HCT116 (cell line): ENCODE measurements at regions not wholly inside any gene's neighbourhood (a gene's known extent, or its start where the extent isn't known, plus 50 kb on each side); places are given as distances from the start of the nearest gene placed in this dataset.

Source experiments
- ATAC-seq: fragments of 200-7000 bp; cut with Tn5 transposase; 2 replicates; pipeline ENCODE4 v1.9.1; 2020; ENCODE audit warnings: mild to moderate bottlenecking, moderate library complexity
- BruUV-seq: library from RNA; stranded (reverse); fragments of 400-500 nt; replicated peaks from 2 replicates; lab custom pipeline; 2021; lab: Mats Ljungman, UMichigan
- CTCF ChIA-PET: fragments of 300-600 bp; sonication (Branson Sonifier 250); formaldehyde crosslinking; loops from one replicate; lab custom pipeline; 2021; ENCODE audit warnings: antibody characterized with exemption; lab: Charles Lee
- POLR2A ChIA-PET: fragments of 300-600, 350-600 bp; sonication (Branson Sonifier 250); formaldehyde crosslinking; loops from one replicate; lab custom pipeline; 2021; ENCODE audit warnings: antibody characterized with exemption; lab: Charles Lee
- RAD21 ChIA-PET, 2 experiments: fragments of 300-600 bp; sonication (Branson Sonifier 250); formaldehyde crosslinking; loops; one replicate each; lab custom pipeline; 2023; ENCODE audit warnings: low total read pairs in 2 of 2; ENCODE audit not compliant: uncharacterized antibody in 2 of 2, unreplicated experiment in 2 of 2, low non-redundant PET in 1 of 2; lab: Charles Lee
- DNase-seq: peaks from one replicate; pipeline ENCODE4 v3.0.0-alpha.2; 2010; ENCODE audit warnings: low read depth, low spot score
- H2AFZ ChIP-seq: fragments of 200-600 bp; shearing (Covaris generic), sonication (generic); 2 replicates; pipeline ENCODE4 v1.6.1; 2017; ENCODE audit warnings: low read depth, mixed run types, mixed read lengths, antibody characterized with exemption, low read length; ENCODE audit not compliant: poor library complexity, severe bottlenecking
- H3K27ac ChIP-seq: 2 replicates; pipeline ENCODE4 v1.5.1; 2012; ENCODE audit warnings: low read depth, low read length
- H3K27me3 ChIP-seq: fragments of 200-600 bp; sonication (generic); 2 replicates; pipeline ENCODE4 v1.6.1; 2016; ENCODE audit warnings: mixed run types, low read length, mixed read lengths; ENCODE audit not compliant: insufficient read depth
- H3K36me3 ChIP-seq, 2 experiments: fragments of 200-500 bp in 1 of 2; fragments of 200-600 bp in 1 of 2; sonication (Bioruptor generic) in 1 of 2; sonication (generic) in 1 of 2; 2 replicates each; pipeline versions ENCODE4 v1.5.1 to v1.6.1; 2014 to 2016; ENCODE audit warnings: low read length in 2 of 2, inconsistent platforms in 1 of 2, mixed read lengths in 1 of 2, mixed run types in 1 of 2; ENCODE audit not compliant: insufficient read depth in 2 of 2, control insufficient read depth in 1 of 2
- H3K4me1 ChIP-seq, 2 experiments: fragments of 200-600 bp in 1 of 2; sonication (generic) in 1 of 2; 2 replicates each; pipeline versions ENCODE4 v1.5.1 to v1.6.1; 2012 to 2017; ENCODE audit warnings: low read length in 2 of 2, inconsistent platforms in 1 of 2, mild to moderate bottlenecking in 1 of 2, mixed read lengths in 1 of 2, mixed run types in 1 of 2, moderate library complexity in 1 of 2; ENCODE audit not compliant: insufficient read depth in 2 of 2, control insufficient read depth in 1 of 2
- H3K4me2 ChIP-seq: fragments of 200-600 bp; sonication (generic); 2 replicates; pipeline ENCODE4 v1.6.1; 2017; ENCODE audit warnings: mixed run types, low read length, mixed read lengths
- H3K4me3 ChIP-seq, 2 experiments: fragments of 200-600 bp in 1 of 2; sonication (generic) in 1 of 2; replicated peaks in 1 of 2; 2 replicates each; pipeline ENCODE4 v1.5.1; 2011 to 2016; ENCODE audit warnings: low read length in 2 of 2, control low read depth in 1 of 2, low read depth in 1 of 2, mild to moderate bottlenecking in 1 of 2, mixed read lengths in 1 of 2, mixed run types in 1 of 2
- H3K79me2 ChIP-seq: fragments of 200-600 bp; sonication (generic); 2 replicates; pipeline ENCODE4 v1.6.1; 2017; ENCODE audit warnings: mild to moderate bottlenecking, mixed run types, low read length, moderate library complexity, mixed read lengths; ENCODE audit not compliant: insufficient read depth
- H3K9ac ChIP-seq: fragments of 200-600 bp; sonication (generic); 2 replicates; pipeline ENCODE4 v1.6.1; 2016; ENCODE audit warnings: low read length, mixed read lengths
- H3K9me2 ChIP-seq: fragments of 200-600 bp; sonication (generic), shearing (Covaris generic); 2 replicates; pipeline ENCODE4 v1.6.1; 2017; ENCODE audit warnings: mixed run types, mild to moderate bottlenecking, moderate library complexity; ENCODE audit not compliant: insufficient read depth
- H3K9me3 ChIP-seq, 2 experiments: fragments of 200-500 bp in 1 of 2; fragments of 200-600 bp in 1 of 2; sonication (Bioruptor generic) in 1 of 2; sonication (generic) in 1 of 2; 2 replicates each; pipeline ENCODE4 v1.6.1; 2014 to 2017; ENCODE audit warnings: low read length in 2 of 2, mixed read lengths in 2 of 2, inconsistent platforms in 1 of 2, low read depth in 1 of 2, mild to moderate bottlenecking in 1 of 2, mixed run types in 1 of 2, moderate library complexity in 1 of 2; ENCODE audit not compliant: control insufficient read depth in 1 of 2, insufficient read depth in 1 of 2
- H4K20me1 ChIP-seq: fragments of 200-600 bp; sonication (generic), shearing (Covaris generic); 2 replicates; pipeline ENCODE4 v1.6.1; 2017; ENCODE audit warnings: mixed run types, mild to moderate bottlenecking, moderate library complexity; ENCODE audit not compliant: insufficient read depth
- FOSL1 ChIP-seq: IDR thresholded peaks from 2 replicates; pipeline ENCODE4 v1.6.1; 2012; ENCODE audit warnings: low read depth
- JUND ChIP-seq: IDR thresholded peaks from 2 replicates; pipeline ENCODE4 v1.6.1; 2012
- POLR2AphosphoS5 ChIP-seq: IDR thresholded peaks from 2 replicates; pipeline ENCODE4 v1.6.1; 2011; ENCODE audit warnings: mild to moderate bottlenecking, low read depth, low read length, moderate library complexity
- intact Hi-C: fragments of 100-400 bp; cut with micrococcal nuclease; formaldehyde crosslinking; loops from 2 replicates; pipeline ENCODE4 v1.10.0; 2022
- TF ChIP-seq, protein P1 (sequence below): IDR thresholded peaks from 2 replicates; pipeline ENCODE4 v1.6.1; 2012
- TF ChIP-seq, protein P2 (sequence below): IDR thresholded peaks from 2 replicates; pipeline ENCODE4 v1.6.1; 2012; ENCODE audit warnings: low read depth
- TF ChIP-seq, protein P3 (sequence below), 3 experiments: fragments of 200-600 bp in 1 of 3; sonication (generic) in 1 of 3; IDR thresholded peaks in 2 of 3; conservative IDR thresholded peaks in 1 of 3; 2 replicates each; pipeline ENCODE4 v1.5.1; 2012 to 2017; ENCODE audit warnings: low read depth in 2 of 3, low read length in 2 of 3, antibody characterized with exemption in 1 of 3, borderline replicate concordance in 1 of 3, control low read depth in 1 of 3, mild to moderate bottlenecking in 1 of 3, mixed read lengths in 1 of 3, mixed run types in 1 of 3, moderate library complexity in 1 of 3; ENCODE audit not compliant: insufficient read depth in 1 of 3

GRCh38 chr20:21826976-21827375 is 121.5 kb downstream of the PAX1 start (continued):
- TF ChIP-seq POLR2AphosphoS5 = no peak
- no peak for TF ChIP-seq FOSL1
- no peak for TF ChIP-seq JUND

DNA sequence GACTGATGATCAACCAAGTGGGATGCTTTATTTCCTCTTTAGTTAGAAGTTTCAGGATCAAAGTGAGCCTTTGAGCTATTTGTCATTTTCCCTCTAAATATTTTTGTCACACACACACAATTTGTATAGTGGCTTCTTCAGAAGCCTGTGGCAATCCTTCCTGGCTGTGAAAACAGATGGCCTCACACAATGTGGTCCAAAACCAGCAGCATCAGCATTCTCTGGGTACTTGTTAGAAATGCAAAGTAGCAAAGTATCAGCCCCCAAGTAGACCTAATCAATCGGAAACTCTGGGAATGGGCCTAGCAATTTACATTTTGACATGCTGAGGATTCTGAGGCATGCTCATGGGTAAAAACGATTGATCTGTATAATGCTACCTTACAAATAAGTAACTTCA is 115.9 kb downstream of the PAX1 start:
- no peak for ATAC-seq
- no peak for DNase-seq
- ChIA-PET RAD21 (no interaction called here), CTCF (no interaction called here), POLR2A (no interaction called here)
- Histone ChIP-seq H3K27me3 (no peaks in the 10 kb centered on the region), H3K27ac (no peak overlapping the region), H3K9me3 (no peaks in the 10 kb centered on the region), H2AFZ (no peak overlapping the region), H3K36me3 (no peaks in the 10 kb centered on the region), H3K9ac (no peak overlapping the region), H3K4me3 (no peak overlapping the region), H3K4me2 (no peak overlapping the region), H3K79me2 (no peaks in the 10 kb centered on the region), H4K20me1 (no peaks in the 10 kb centered on the region), H3K4me1 (no peaks in the 10 kb centered on the region), H3K9me2 (no peaks in the 10 kb centered on the region)
- TF ChIP-seq, protein P1, sequence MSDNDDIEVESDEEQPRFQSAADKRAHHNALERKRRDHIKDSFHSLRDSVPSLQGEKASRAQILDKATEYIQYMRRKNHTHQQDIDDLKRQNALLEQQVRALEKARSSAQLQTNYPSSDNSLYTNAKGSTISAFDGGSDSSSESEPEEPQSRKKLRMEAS = no peak
- TF ChIP-seq, protein P2, sequence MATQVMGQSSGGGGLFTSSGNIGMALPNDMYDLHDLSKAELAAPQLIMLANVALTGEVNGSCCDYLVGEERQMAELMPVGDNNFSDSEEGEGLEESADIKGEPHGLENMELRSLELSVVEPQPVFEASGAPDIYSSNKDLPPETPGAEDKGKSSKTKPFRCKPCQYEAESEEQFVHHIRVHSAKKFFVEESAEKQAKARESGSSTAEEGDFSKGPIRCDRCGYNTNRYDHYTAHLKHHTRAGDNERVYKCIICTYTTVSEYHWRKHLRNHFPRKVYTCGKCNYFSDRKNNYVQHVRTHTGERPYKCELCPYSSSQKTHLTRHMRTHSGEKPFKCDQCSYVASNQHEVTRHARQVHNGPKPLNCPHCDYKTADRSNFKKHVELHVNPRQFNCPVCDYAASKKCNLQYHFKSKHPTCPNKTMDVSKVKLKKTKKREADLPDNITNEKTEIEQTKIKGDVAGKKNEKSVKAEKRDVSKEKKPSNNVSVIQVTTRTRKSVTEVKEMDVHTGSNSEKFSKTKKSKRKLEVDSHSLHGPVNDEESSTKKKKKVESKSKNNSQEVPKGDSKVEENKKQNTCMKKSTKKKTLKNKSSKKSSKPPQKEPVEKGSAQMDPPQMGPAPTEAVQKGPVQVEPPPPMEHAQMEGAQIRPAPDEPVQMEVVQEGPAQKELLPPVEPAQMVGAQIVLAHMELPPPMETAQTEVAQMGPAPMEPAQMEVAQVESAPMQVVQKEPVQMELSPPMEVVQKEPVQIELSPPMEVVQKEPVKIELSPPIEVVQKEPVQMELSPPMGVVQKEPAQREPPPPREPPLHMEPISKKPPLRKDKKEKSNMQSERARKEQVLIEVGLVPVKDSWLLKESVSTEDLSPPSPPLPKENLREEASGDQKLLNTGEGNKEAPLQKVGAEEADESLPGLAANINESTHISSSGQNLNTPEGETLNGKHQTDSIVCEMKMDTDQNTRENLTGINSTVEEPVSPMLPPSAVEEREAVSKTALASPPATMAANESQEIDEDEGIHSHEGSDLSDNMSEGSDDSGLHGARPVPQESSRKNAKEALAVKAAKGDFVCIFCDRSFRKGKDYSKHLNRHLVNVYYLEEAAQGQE = no peak
- TF ChIP-seq, protein P3, sequence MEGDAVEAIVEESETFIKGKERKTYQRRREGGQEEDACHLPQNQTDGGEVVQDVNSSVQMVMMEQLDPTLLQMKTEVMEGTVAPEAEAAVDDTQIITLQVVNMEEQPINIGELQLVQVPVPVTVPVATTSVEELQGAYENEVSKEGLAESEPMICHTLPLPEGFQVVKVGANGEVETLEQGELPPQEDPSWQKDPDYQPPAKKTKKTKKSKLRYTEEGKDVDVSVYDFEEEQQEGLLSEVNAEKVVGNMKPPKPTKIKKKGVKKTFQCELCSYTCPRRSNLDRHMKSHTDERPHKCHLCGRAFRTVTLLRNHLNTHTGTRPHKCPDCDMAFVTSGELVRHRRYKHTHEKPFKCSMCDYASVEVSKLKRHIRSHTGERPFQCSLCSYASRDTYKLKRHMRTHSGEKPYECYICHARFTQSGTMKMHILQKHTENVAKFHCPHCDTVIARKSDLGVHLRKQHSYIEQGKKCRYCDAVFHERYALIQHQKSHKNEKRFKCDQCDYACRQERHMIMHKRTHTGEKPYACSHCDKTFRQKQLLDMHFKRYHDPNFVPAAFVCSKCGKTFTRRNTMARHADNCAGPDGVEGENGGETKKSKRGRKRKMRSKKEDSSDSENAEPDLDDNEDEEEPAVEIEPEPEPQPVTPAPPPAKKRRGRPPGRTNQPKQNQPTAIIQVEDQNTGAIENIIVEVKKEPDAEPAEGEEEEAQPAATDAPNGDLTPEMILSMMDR (IDR thresholded peaks at IDR 0.05 in 2 of 3, conservative IDR thresholded peaks at IDR 0.05 in 1 of 3; ENCODE audit: borderline replicate concordance in 1 of 3, insufficient read depth in 1 of 3, low read depth in 2 of 3, low read length in 2 of 3) = no peak
- intact Hi-C loops = no loop called here
- BruUV-seq = no TSS peak
